Testis (tissue), 2 donors: ENCODE measurements at regions not wholly inside any gene's neighbourhood (a gene's known extent, or its start where the extent isn't known, plus 50 kb on each side); places are given as distances from the start of the nearest gene placed in this dataset.

Source experiments
- DNase-seq: peaks from one replicate; pipeline ENCODE4 v3.0.0-alpha.2; 2019
- H3K27ac ChIP-seq, 2 donors: fragments of 200-600 bp; sonication (generic); one replicate each; pipeline ENCODE4 v1.5.1; 2019
- H3K27me3 ChIP-seq: fragments of 200-600 bp; sonication (generic); one replicate; pipeline ENCODE4 v1.5.1; 2019
- H3K36me3 ChIP-seq: fragments of 200-600 bp; sonication (generic); one replicate; pipeline ENCODE4 v1.5.1; 2017; ENCODE audit warnings: low read depth; ENCODE audit errors: missing control alignments
- H3K4me1 ChIP-seq: fragments of 200-600 bp; sonication (generic); one replicate; pipeline ENCODE4 v1.5.1; 2019
- H3K4me3 ChIP-seq, 2 donors: fragments of 200-600 bp; sonication (generic); one replicate each; pipeline ENCODE4 v1.5.1; 2017 to 2019
- H3K9me3 ChIP-seq: fragments of 200-600 bp; sonication (generic); one replicate; pipeline ENCODE4 v1.5.1; 2017
- POLR2A ChIP-seq: fragments of 450-650 bp; IDR thresholded peaks from one replicate; pipeline ENCODE4 v1.6.1; 2017; ENCODE audit warnings: antibody characterized with exemption, mild to moderate bottlenecking, moderate library complexity
- WGBS, 2 donors: methylation state at CpG; one replicate each; pipeline ENCODE4 v1.1.5; 2018; 5-methylcytosine and 5-hydroxymethylcytosine counted together
- intact Hi-C: fragments of 100-400 bp; cut with DNase I; formaldehyde crosslinking; loops from one replicate; pipeline ENCODE4 v1.15.1; 2023; ENCODE audit warnings: low total_unique reads
- TF ChIP-seq, protein P1 (sequence below), 3 experiments: fragments of 450-650 bp in 2 of 3; fragments of 200-600 bp in 1 of 3; sonication (generic) in 1 of 3; IDR thresholded peaks; one replicate each; pipeline ENCODE4 v1.5.1; 2016 to 2019; ENCODE audit warnings: antibody characterized with exemption in 3 of 3, mild to moderate bottlenecking in 2 of 3, moderate library complexity in 1 of 3

GRCh38 chr22:46035742-46036557 is 59.0 kb upstream of the WNT7B start:
- intact Hi-C loops: no loop called here
- peak overlapping the region; percentile 65 to 71 for H3K4me3 ChIP-seq
- H3K27ac ChIP-seq: peak overlapping the region; percentile 76 to 93
- peaks cover 22% of the 10 kb centered on the region for H3K4me1 ChIP-seq
- DNase-seq: peak; percentile 100
- peak; percentile 91 for TF ChIP-seq POLR2A
- TF ChIP-seq, protein P1, sequence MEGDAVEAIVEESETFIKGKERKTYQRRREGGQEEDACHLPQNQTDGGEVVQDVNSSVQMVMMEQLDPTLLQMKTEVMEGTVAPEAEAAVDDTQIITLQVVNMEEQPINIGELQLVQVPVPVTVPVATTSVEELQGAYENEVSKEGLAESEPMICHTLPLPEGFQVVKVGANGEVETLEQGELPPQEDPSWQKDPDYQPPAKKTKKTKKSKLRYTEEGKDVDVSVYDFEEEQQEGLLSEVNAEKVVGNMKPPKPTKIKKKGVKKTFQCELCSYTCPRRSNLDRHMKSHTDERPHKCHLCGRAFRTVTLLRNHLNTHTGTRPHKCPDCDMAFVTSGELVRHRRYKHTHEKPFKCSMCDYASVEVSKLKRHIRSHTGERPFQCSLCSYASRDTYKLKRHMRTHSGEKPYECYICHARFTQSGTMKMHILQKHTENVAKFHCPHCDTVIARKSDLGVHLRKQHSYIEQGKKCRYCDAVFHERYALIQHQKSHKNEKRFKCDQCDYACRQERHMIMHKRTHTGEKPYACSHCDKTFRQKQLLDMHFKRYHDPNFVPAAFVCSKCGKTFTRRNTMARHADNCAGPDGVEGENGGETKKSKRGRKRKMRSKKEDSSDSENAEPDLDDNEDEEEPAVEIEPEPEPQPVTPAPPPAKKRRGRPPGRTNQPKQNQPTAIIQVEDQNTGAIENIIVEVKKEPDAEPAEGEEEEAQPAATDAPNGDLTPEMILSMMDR (IDR thresholded peaks at IDR 0.05): no peak
- no peaks in the 10 kb centered on the region for H3K36me3 ChIP-seq
- no peaks in the 10 kb centered on the region for H3K9me3 ChIP-seq
- no peaks in the 10 kb centered on the region for H3K27me3 ChIP-seq
- 0 to 2% methylated on average over 13 to 67 of the region's 84 CpGs for WGBS, 2 donors

DNA sequence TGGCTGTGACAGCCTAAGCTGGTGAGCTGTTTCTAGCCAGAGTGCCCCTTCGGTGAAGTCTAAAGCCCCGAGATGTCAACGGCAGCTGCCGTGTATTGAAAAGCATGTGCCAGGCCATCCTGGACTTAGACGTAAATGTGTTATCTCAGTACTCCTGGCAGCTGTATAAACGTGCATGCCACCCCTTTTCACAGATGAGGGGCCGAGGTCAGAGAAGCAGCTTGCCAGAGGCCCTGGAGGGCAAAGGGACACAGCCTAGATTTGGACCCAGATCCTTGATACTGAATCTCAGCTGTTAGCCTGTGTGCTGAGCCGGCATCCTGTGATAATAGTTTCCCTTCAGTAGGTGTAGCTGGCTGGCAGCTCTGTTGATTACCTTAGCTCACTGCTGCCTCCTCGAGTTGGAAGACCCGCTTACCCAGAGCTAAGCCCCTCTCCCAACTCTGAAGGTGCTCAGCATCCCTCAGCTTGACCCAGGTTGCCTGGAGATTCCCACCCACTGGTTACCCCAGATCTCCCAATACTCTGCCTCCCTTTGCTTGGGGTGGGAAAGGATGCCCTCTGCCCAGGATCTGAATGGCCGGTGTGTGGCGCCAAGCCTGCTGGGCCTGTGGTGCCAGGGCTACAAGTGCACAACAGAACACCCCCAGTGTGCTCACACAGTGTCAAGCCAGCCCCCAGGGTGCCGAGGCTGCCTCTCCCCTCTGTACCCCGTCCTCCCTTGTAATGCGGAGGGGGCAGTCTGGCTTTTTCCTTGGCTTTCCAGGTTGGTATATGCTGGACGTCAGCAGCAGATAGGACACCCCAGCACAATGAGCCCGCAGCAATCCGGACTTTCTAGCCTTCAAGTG is 59.8 kb upstream of the WNT7B start:
- Histone ChIP-seq H3K36me3 (no peaks in the 10 kb centered on the region), H3K9me3 (no peaks in the 10 kb centered on the region), H3K4me3 (peak overlapping the region; percentile 65 to 71), H3K4me1 (peaks cover 31% of the 10 kb centered on the region), H3K27me3 (no peaks in the 10 kb centered on the region), H3K27ac (peak overlapping the region; percentile 76 to 93)
- TF ChIP-seq, protein P1 (IDR thresholded peaks at IDR 0.05): no peak
- no peak for TF ChIP-seq POLR2A
- DNase-seq: peak; percentile 58
- 22 to 27% methylated on average over 18 of the region's 18 CpGs for WGBS, 2 donors
- intact Hi-C loops: no loop called here

GRCh38 chr22:46038174-46038487 is 61.2 kb upstream of the WNT7B start:
- Histone ChIP-seq H3K4me3 (no peak overlapping the region), H3K9me3 (no peaks in the 10 kb centered on the region), H3K4me1 (peaks cover 35% of the 10 kb centered on the region), H3K27ac (no peak overlapping the region), H3K36me3 (no peaks in the 10 kb centered on the region), H3K27me3 (no peaks in the 10 kb centered on the region)
- WGBS, 2 donors: 68 to 80% methylated on average over 2 of the region's 2 CpGs
- no peak for TF ChIP-seq POLR2A
- intact Hi-C loops: no loop called here
- no peak for DNase-seq

GRCh38 chr22:46038516-46039430 is 61.8 kb upstream of the WNT7B start:
- Histone ChIP-seq H3K4me1 (peaks cover 41% of the 10 kb centered on the region), H3K4me3 (no peak overlapping the region), H3K9me3 (no peaks in the 10 kb centered on the region), H3K36me3 (no peaks in the 10 kb centered on the region), H3K27ac (no peak overlapping the region), H3K27me3 (no peaks in the 10 kb centered on the region)
- intact Hi-C loops: no loop called here
- DNase-seq: no peak
- TF ChIP-seq, protein P1 (IDR thresholded peaks at IDR 0.05): no peak
- no peak for TF ChIP-seq POLR2A
- WGBS, 2 donors: 74% methylated on average over 17 to 18 of the region's 18 CpGs
